Neuronal stem cell (in vitro differentiated cells): ENCODE measurements at regions not wholly inside any gene's neighbourhood (a gene's known extent, or its start where the extent isn't known, plus 50 kb on each side); places are given as distances from the start of the nearest gene placed in this dataset.

Experiments used
- DNase-seq: peaks from one replicate; pipeline ENCODE4 v3.0.0-alpha.2; 2013; ENCODE audit warnings: low spot score
- H2AFZ ChIP-seq: one replicate; pipeline ENCODE4 v1.6.1; 2013; ENCODE audit warnings: mild to moderate bottlenecking, low read length, inconsistent platforms
- H2AK5ac ChIP-seq: 2 replicates; pipeline ENCODE4 v1.6.1; 2013; ENCODE audit warnings: low read depth, mild to moderate bottlenecking, inconsistent platforms, low read length, moderate library complexity, mixed read lengths
- H2BK120ac ChIP-seq: 2 replicates; pipeline ENCODE4 v1.6.1; 2013; ENCODE audit warnings: low read depth, mild to moderate bottlenecking, inconsistent platforms, low read length, moderate library complexity, mixed read lengths
- H2BK12ac ChIP-seq: one replicate; pipeline ENCODE4 v1.6.1; 2013; ENCODE audit warnings: low read length, inconsistent platforms
- H2BK15ac ChIP-seq: 2 replicates; pipeline ENCODE4 v1.6.1; 2013; ENCODE audit warnings: mild to moderate bottlenecking, low read length, inconsistent platforms, mixed read lengths
- H2BK5ac ChIP-seq: one replicate; pipeline ENCODE4 v1.6.1; 2013; ENCODE audit warnings: inconsistent platforms, mild to moderate bottlenecking, low read length, moderate library complexity
- H3K14ac ChIP-seq: one replicate; pipeline ENCODE4 v1.6.1; 2013; ENCODE audit warnings: low read length, inconsistent platforms
- H3K18ac ChIP-seq: 2 replicates; pipeline ENCODE4 v1.6.1; 2013; ENCODE audit warnings: low read length, inconsistent platforms
- H3K23ac ChIP-seq: 2 replicates; pipeline ENCODE4 v1.6.1; 2013; ENCODE audit warnings: low read depth, mild to moderate bottlenecking, mixed read lengths, low read length, inconsistent platforms; ENCODE audit not compliant: poor library complexity
- H3K27ac ChIP-seq: replicated peaks from 3 replicates; pipeline ENCODE4 v1.5.1; 2013; ENCODE audit warnings: low read length, inconsistent platforms
- H3K27me3 ChIP-seq, 3 experiments: 2 replicates each; pipeline ENCODE4 v1.6.1; 2013; ENCODE audit warnings: low read length in 3 of 3, mild to moderate bottlenecking in 2 of 3, inconsistent platforms in 1 of 3, low read depth in 1 of 3, mixed read lengths in 1 of 3, moderate library complexity in 1 of 3; ENCODE audit not compliant: control insufficient read depth in 3 of 3, insufficient read depth in 3 of 3
- H3K36me3 ChIP-seq, 2 donors: replicated peaks in 1 of 2; 2 replicates each; pipeline ENCODE4 v1.6.1; 2013; ENCODE audit warnings: low read length in 2 of 2; ENCODE audit not compliant: control insufficient read depth in 2 of 2, insufficient read depth in 2 of 2
- H3K4ac ChIP-seq: 2 replicates; pipeline ENCODE4 v1.6.1; 2013; ENCODE audit warnings: inconsistent platforms, mild to moderate bottlenecking, low read length, moderate library complexity
- H3K4me1 ChIP-seq, 2 donors: 1 replicate in 1 of 2; 2 replicates in 1 of 2; pipeline ENCODE4 v1.6.1; 2013; ENCODE audit warnings: low read length in 2 of 2, low read depth in 1 of 2; ENCODE audit not compliant: control insufficient read depth in 2 of 2, insufficient read depth in 1 of 2
- H3K4me2 ChIP-seq: one replicate; pipeline ENCODE4 v1.6.1; 2013; ENCODE audit warnings: mild to moderate bottlenecking, low read length, inconsistent platforms; ENCODE audit not compliant: insufficient read depth, poor library complexity, severe bottlenecking
- H3K4me3 ChIP-seq, 2 donors: 2 replicates each; pipeline ENCODE4 v1.5.1; 2013; ENCODE audit warnings: low read length in 2 of 2, mild to moderate bottlenecking in 2 of 2, inconsistent platforms in 1 of 2, moderate library complexity in 1 of 2
- H3K79me1 ChIP-seq: one replicate; pipeline ENCODE4 v1.6.1; 2013; ENCODE audit warnings: low read depth, mild to moderate bottlenecking, inconsistent platforms, low read length, moderate library complexity
- H3K9ac ChIP-seq: one replicate; pipeline ENCODE4 v1.6.1; 2013; ENCODE audit warnings: mild to moderate bottlenecking, low read depth, low read length, inconsistent platforms; ENCODE audit not compliant: poor library complexity
- H3K9me3 ChIP-seq, 2 donors: replicated peaks in 1 of 2; 2 replicates each; pipeline versions ENCODE3 to v1.6.1; 2013; ENCODE audit warnings: low read length in 2 of 2, mild to moderate bottlenecking in 2 of 2, inconsistent platforms in 1 of 2, low read depth in 1 of 2, mixed read lengths in 1 of 2, moderate library complexity in 1 of 2; ENCODE audit not compliant: control insufficient read depth in 2 of 2, insufficient read depth in 1 of 2
- H4K8ac ChIP-seq: one replicate; pipeline ENCODE4 v1.6.1; 2013; ENCODE audit warnings: low read depth, mild to moderate bottlenecking, inconsistent platforms, low read length, moderate library complexity
- H4K91ac ChIP-seq: one replicate; pipeline ENCODE4 v1.6.1; 2013; ENCODE audit warnings: low read length, low read depth, mild to moderate bottlenecking, inconsistent platforms; ENCODE audit not compliant: poor library complexity
- WGBS, 2 donors: extraction: QIAGEN DNeasy Blood & Tissue Kit; methylation state at CpG; one replicate each; pipeline ENCODE4 v1.1.7; 2013; ENCODE audit warnings: missing lambda C conversion rate in 2 of 2, mixed read lengths in 1 of 2; ENCODE audit not compliant: insufficient read length in 2 of 2, insufficient replicate concordance in 1 of 2; ENCODE audit errors: extremely low coverage in 2 of 2; 5-methylcytosine and 5-hydroxymethylcytosine counted together

DNA sequence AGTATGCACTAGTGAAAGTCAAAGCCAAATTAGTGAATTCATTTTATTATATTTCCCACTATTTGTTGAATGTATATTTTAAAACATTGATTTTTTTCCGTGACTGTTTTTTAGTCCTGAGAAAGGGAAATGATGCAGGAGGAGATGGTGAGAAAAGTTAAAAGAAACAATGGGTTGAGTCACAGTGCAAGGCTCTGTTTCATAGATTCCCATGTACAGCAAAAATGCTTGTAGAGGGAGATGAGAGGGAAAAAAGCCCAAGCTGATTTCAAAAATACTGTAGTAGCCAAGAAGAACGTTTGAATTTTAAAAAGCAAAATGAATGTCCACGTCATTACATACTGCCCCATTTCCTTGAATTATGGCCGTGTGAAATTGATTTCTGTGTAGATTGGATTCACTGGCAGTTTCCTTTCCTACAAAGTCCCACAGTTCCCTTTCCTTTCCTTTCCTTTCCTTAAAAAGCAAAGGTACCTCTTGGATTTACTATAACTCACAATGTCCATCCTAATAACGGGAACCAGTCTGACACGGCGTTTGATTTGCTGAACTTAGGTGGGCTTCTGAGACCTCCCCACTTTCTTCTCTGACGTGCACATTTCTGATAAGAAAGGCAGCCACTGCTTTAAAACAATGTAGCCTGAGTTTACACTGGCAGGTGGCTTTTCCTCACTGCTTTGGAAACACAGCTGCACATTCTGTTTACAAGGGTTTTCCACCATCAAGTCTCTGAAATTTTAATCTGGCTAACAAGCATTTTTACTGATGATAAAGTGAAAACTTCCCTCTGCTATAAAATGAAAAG lies 63.7 kb downstream of the SPCS3 start:
- Histone ChIP-seq H3K4me3 (no peak overlapping the region), H3K27me3 (no peaks in the 10 kb centered on the region), H3K18ac (no peak overlapping the region), H3K4ac (no peak overlapping the region), H2AFZ (peak overlapping the region; percentile 36), H3K36me3 (no peaks in the 10 kb centered on the region), H3K23ac (no peak overlapping the region), H4K91ac (no peak overlapping the region), H2BK5ac (no peak overlapping the region), H3K9ac (no peak overlapping the region), H3K9me3 (no peaks in the 10 kb centered on the region), H3K14ac (no peak overlapping the region), H2BK12ac (no peak overlapping the region), H3K4me2 (no peak overlapping the region), H3K4me1 (no peaks in the 10 kb centered on the region), H2BK120ac (no peak overlapping the region), H3K79me1 (no peaks in the 10 kb centered on the region), H4K8ac (no peak overlapping the region), H2AK5ac (no peak overlapping the region), H2BK15ac (no peak overlapping the region), H3K27ac (no peak overlapping the region)
- no peak for DNase-seq
- WGBS, 2 donors, result no CpG with 5 or more reads among the region's 8 CpGs

DNA sequence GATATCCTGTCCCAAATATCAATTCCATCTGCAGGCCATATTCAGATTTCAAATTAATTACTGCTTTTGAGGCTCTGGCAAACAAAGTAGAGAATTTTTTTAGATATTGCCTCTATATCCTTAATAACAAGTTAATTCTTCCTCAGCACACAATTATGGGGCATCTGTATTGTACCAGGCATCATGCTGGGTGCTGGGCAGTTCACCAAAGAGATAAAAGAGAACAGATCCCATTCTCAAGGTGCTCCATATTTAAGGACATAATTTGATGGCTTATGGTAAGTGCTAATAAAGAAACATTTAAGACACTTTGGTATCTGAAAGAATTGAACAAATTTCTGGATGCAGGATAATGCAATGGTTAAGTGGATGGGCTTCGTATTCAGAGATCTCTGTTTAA lies 65.8 kb downstream of the SPCS3 start:
- Histone ChIP-seq H3K4me3 (no peak overlapping the region), H2BK5ac (no peak overlapping the region), H3K4me2 (no peak overlapping the region), H3K9me3 (no peaks in the 10 kb centered on the region), H3K79me1 (no peaks in the 10 kb centered on the region), H2BK12ac (no peak overlapping the region), H3K27me3 (no peaks in the 10 kb centered on the region), H2BK15ac (no peak overlapping the region), H2BK120ac (no peak overlapping the region), H4K8ac (no peak overlapping the region), H2AK5ac (no peak overlapping the region), H3K27ac (no peak overlapping the region), H3K36me3 (no peaks in the 10 kb centered on the region), H3K14ac (no peak overlapping the region), H3K4ac (no peak overlapping the region), H2AFZ (no peak overlapping the region), H4K91ac (no peak overlapping the region), H3K4me1 (no peaks in the 10 kb centered on the region), H3K18ac (no peak overlapping the region), H3K9ac (no peak overlapping the region), H3K23ac (no peak overlapping the region)
- DNase-seq, result no peak
- no CpG with 5 or more reads among the region's 1 CpG for WGBS, 2 donors

DNA sequence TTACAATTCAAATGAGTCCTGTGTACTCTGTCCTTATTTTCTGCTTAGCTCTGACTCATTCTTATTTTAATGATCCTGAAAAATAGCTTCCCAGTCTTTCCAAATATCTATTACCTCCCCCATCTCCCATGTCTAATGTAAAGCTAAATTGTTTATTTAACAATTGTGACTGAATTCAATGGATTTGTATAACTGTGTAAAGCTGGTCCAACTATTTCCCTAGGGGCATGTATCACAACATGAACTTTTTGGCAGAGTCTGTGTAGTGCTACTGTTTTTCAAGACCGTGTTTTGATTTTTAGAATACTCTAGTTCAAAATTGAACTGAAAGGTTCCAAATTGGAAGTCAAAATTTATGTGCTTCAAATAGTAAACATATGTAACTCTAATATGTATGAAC lies 67.8 kb downstream of the SPCS3 start:
- no peak overlapping the region for H2AK5ac ChIP-seq
- H3K79me1 ChIP-seq, result no peaks in the 10 kb centered on the region
- no peak overlapping the region for H3K14ac ChIP-seq
- H4K91ac ChIP-seq, result no peak overlapping the region
- H2AFZ ChIP-seq, result no peak overlapping the region
- no peaks in the 10 kb centered on the region for H3K4me1 ChIP-seq
- H4K8ac ChIP-seq, result no peak overlapping the region
- no peak overlapping the region for H3K4me2 ChIP-seq
- H2BK15ac ChIP-seq, result no peak overlapping the region
- no peak overlapping the region for H3K4me3 ChIP-seq
- no peak overlapping the region for H3K18ac ChIP-seq
- H3K27ac ChIP-seq, result no peak overlapping the region
- H3K36me3 ChIP-seq, result no peaks in the 10 kb centered on the region
- DNase-seq, result no peak
- H2BK120ac ChIP-seq, result no peak overlapping the region
- H3K9me3 ChIP-seq, result no peaks in the 10 kb centered on the region
- H2BK12ac ChIP-seq, result no peak overlapping the region
- no peak overlapping the region for H3K23ac ChIP-seq
- WGBS, 2 donors, result no CpG with 5 or more reads among the region's 1 CpG
- no peak overlapping the region for H3K9ac ChIP-seq
- no peak overlapping the region for H3K4ac ChIP-seq
- no peaks in the 10 kb centered on the region for H3K27me3 ChIP-seq
- no peak overlapping the region for H2BK5ac ChIP-seq

DNA sequence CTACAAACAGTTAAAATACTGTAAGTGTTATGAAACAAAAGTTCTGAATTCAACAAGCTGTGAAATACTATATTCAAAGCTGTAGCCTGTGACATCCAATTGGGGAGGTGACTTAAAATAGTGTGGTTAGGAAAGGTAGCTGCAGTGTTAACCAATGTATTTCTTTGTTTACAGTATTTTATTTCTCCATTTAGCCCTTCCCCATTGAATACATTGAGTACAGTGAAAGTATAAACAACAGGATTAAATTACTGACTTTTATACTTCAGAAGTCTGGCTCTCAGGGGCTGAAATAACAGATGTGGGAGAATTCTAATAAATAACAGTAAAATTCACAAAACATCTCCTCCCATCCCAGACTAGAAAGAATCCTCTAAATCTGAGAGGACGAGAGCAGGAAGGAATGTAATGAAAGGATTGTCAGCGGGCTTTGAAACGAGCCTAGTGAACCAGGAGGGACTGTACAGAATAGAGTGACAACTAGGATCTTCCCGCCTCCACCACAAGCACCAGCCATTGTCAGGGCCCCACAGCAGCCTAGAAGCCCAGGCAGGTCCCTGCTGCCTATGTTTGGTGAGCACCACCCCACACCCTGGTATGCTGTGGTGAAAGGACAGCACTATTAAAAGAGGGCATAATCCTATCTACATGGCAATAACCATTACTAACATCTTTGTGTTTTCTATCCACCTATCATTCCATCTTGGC lies 73.7 kb downstream of the SPCS3 start:
- no peak overlapping the region for H3K27ac ChIP-seq
- H2BK120ac ChIP-seq, result no peak overlapping the region
- no peaks in the 10 kb centered on the region for H3K27me3 ChIP-seq
- no peak overlapping the region for H2BK5ac ChIP-seq
- no peak overlapping the region for H3K18ac ChIP-seq
- peak overlapping the region; percentile 16 for H3K9ac ChIP-seq
- H4K8ac ChIP-seq, result no peak overlapping the region
- H3K14ac ChIP-seq, result no peak overlapping the region
- peaks cover 0 to 2% of the 10 kb centered on the region in 2 donors for H3K9me3 ChIP-seq
- no CpG with 5 or more reads among the region's 4 CpGs for WGBS, 2 donors
- H3K23ac ChIP-seq, result no peak overlapping the region
- H3K4me3 ChIP-seq, result no peak overlapping the region
- H3K4ac ChIP-seq, result no peak overlapping the region
- H3K4me1 ChIP-seq, result peaks cover 3 to 4% of the 10 kb centered on the region in 2 donors
- H2AFZ ChIP-seq, result peak overlapping the region; percentile 78
- DNase-seq, result peak; percentile 11
- H3K79me1 ChIP-seq, result no peaks in the 10 kb centered on the region
- H4K91ac ChIP-seq, result no peak overlapping the region
- no peaks in the 10 kb centered on the region for H3K36me3 ChIP-seq
- H2BK15ac ChIP-seq, result no peak overlapping the region
- H3K4me2 ChIP-seq, result no peak overlapping the region
- H2BK12ac ChIP-seq, result no peak overlapping the region
- H2AK5ac ChIP-seq, result no peak overlapping the region
